T-cell (primary cell): ENCODE measurements at regions not wholly inside any gene's neighbourhood (a gene's known extent, or its start where the extent isn't known, plus 50 kb on each side); places are given as distances from the start of the nearest gene placed in this dataset.

Experiments used
- ATAC-seq, 4 experiments: fragments of 200-7000 bp in 3 of 4; fragments of 150-1000 bp in 1 of 4; cut with Tn5 transposase; replicated peaks in 1 of 4; 1 replicate in 3 of 4; 2 replicates in 1 of 4; pipeline ENCODE4 v1.10.0; 2021; ENCODE audit warnings: moderate library complexity in 3 of 4, mild to moderate bottlenecking in 2 of 4, moderate number of reproducible peaks in 1 of 4
- CTCF ChIA-PET, 2 donors: fragments of 300-600 bp; sonication (Branson Sonifier 250); formaldehyde crosslinking; loops; one replicate each; lab custom pipeline; 2022; ENCODE audit warnings: antibody characterized with exemption in 2 of 2; lab: Charles Lee
- POLR2A ChIA-PET, 2 donors: fragments of 300-600 bp; sonication (Branson Sonifier 250); formaldehyde crosslinking; loops; one replicate each; lab custom pipeline; 2022; ENCODE audit warnings: antibody characterized with exemption in 2 of 2; lab: Charles Lee
- DNase-seq, 35 experiments: peaks; one replicate each; pipeline versions ENCODE4 v3.0.0 to v3.0.0-alpha.2; 2013 to 2023
- H3K27ac ChIP-seq: one replicate; pipeline ENCODE4 v1.5.1; 2013; ENCODE audit warnings: low read length
- H3K27me3 ChIP-seq, 2 experiments: replicated peaks in 1 of 2; 1 replicate in 1 of 2; 2 replicates in 1 of 2; pipeline versions ENCODE4 v1.6.1 to v1.7.0; 2013; ENCODE audit warnings: low read length in 1 of 2, mixed read lengths in 1 of 2; ENCODE audit not compliant: control insufficient read depth in 2 of 2, insufficient read depth in 2 of 2; ENCODE audit errors: extremely low read depth in 1 of 2
- H3K36me3 ChIP-seq, 2 donors: 1 replicate in 1 of 2; 2 replicates in 1 of 2; pipeline versions ENCODE4 v1.6.1 to v1.7.0; 2013; ENCODE audit warnings: low read length in 1 of 2; ENCODE audit not compliant: control insufficient read depth in 2 of 2, insufficient read depth in 1 of 2; ENCODE audit errors: extremely low read depth in 1 of 2
- H3K4me1 ChIP-seq, 2 experiments: 1 replicate in 1 of 2; 2 replicates in 1 of 2; pipeline versions ENCODE4 v1.6.1 to v1.7.0; 2013; ENCODE audit warnings: low read length in 2 of 2, mixed read lengths in 1 of 2; ENCODE audit not compliant: insufficient read depth in 2 of 2, control insufficient read depth in 1 of 2; ENCODE audit errors: extremely low read depth in 1 of 2
- H3K4me3 ChIP-seq, 2 donors: 1 replicate in 1 of 2; 2 replicates in 1 of 2; pipeline versions ENCODE4 v1.5.1 to v1.7.0; 2013; ENCODE audit warnings: mild to moderate bottlenecking in 2 of 2, low read length in 1 of 2, moderate library complexity in 1 of 2; ENCODE audit not compliant: control insufficient read depth in 1 of 2; ENCODE audit errors: extremely low read depth in 1 of 2
- H3K9me3 ChIP-seq: 2 replicates; pipeline ENCODE4 v1.7.0; 2013
- H3K27ac Mint-ChIP-seq, 2 donors: one replicate each; pipeline ENCODE4 v1.8.0; 2020 to 2021; ENCODE audit warnings: mild to moderate bottlenecking in 2 of 2, mixed read lengths in 2 of 2
- H3K27me3 Mint-ChIP-seq, 2 donors: one replicate each; pipeline ENCODE4 v1.8.0; 2021 to 2022; ENCODE audit warnings: mixed read lengths in 2 of 2
- H3K36me3 Mint-ChIP-seq: one replicate; pipeline ENCODE4 v1.8.0; 2021; ENCODE audit warnings: mixed read lengths
- H3K4me1 Mint-ChIP-seq, 3 donors: one replicate each; pipeline ENCODE4 v1.8.0; 2020 to 2022; ENCODE audit warnings: mixed read lengths in 3 of 3, mild to moderate bottlenecking in 1 of 3
- H3K4me3 Mint-ChIP-seq, 3 donors: one replicate each; pipeline ENCODE4 v1.8.0; 2020 to 2022; ENCODE audit warnings: mild to moderate bottlenecking in 3 of 3, mixed read lengths in 3 of 3, moderate library complexity in 3 of 3
- H3K9me3 Mint-ChIP-seq, 3 donors: one replicate each; pipeline ENCODE4 v1.8.0; 2020 to 2022; ENCODE audit warnings: mixed read lengths in 3 of 3
- WGBS: methylation state at CpG from one replicate; pipeline ENCODE4 v1.1.5; 2013; ENCODE audit warnings: missing lambda C conversion rate; ENCODE audit not compliant: insufficient coverage; 5-methylcytosine and 5-hydroxymethylcytosine counted together

DNA sequence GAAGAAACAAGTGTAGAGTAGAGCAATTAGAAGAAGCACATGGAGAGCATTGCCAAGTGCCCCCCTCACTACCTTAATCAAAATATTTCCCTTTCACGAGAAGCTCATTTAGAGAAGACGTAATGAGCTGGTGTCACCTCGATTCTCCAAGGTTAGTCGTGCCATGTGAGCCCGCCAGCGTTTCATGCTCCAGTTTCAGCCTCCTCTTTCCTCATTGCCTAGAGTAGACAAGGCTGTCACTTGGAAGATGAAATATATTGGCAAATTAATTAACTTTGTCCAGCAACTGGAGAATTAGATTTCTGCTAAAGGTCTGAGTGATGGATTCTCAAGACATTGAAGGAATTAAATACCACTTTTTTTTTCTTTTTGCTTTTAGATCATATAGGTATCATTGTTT is 399.6 kb downstream of the TUSC7 start:
- 86% methylated on average over 5 of the region's 6 CpGs for WGBS
- no peaks in the 10 kb centered on the region for H3K27me3 ChIP-seq
- CTCF ChIA-PET, result no interaction called here
- Mint-ChIP-seq H3K4me3 (no peak overlapping the region), H3K27ac (no peak overlapping the region), H3K4me1 (no peaks in the 10 kb centered on the region), H3K9me3 (peaks cover 0 to 16% (median 8%) of the 10 kb centered on the region in 3 donors), H3K27me3 (no peaks in the 10 kb centered on the region), H3K36me3 (no peaks in the 10 kb centered on the region)
- no peaks in the 10 kb centered on the region for H3K36me3 ChIP-seq
- DNase-seq, result no peak
- no peak overlapping the region for H3K27ac ChIP-seq
- H3K9me3 ChIP-seq, result no peaks in the 10 kb centered on the region
- POLR2A ChIA-PET, result interaction anchor here in 1 of 2 donors (0.6 kb wide), 1 partner anchor 9 kb away, joined by 13 read pairs; no protein-coding TSS in a partner anchor
- no peak overlapping the region for H3K4me3 ChIP-seq
- no peaks in the 10 kb centered on the region for H3K4me1 ChIP-seq
- no peak for ATAC-seq

DNA sequence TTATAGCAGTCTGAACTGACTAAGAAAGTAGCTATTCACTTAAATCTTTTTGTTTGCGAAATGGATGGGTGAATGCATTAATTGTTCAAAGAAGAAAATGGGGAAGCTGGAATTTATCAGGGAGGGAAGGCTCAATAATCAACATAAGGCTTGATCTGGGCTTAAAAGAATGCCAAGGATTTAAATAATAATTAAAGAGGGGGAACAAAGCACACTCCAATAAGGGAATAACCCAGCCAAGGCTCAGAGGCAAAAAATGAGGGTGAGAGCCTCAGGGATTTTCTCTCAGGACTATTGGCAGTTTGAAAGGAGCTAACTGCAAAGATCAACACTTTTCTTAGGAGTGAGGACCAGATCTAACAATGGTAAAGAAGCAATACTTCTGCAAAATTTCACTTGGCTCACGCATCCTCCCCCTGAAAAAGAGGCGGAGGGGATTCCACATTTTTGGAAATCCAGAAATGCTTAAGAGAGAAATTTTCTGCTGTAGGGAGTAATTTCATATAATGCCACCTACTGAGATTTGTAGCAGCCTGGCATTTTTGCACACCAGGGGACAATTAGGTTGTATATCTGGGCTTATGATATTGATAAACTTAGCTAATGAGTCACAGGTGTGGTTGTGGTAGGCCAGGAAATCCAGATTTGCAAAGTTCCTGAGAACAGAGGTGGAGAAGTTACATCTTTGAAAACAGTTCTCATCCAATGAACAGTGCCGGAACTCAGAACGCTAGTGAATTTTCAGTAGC is 405.1 kb downstream of the TUSC7 start:
- ChIA-PET CTCF (no interaction called here), POLR2A (no interaction called here)
- Histone ChIP-seq H3K36me3 (no peaks in the 10 kb centered on the region), H3K4me3 (no peak overlapping the region), H3K4me1 (no peaks in the 10 kb centered on the region), H3K27me3 (no peaks in the 10 kb centered on the region), H3K27ac (no peak overlapping the region), H3K9me3 (no peaks in the 10 kb centered on the region)
- Mint-ChIP-seq H3K27me3 (no peaks in the 10 kb centered on the region), H3K4me3 (no peak overlapping the region), H3K36me3 (no peaks in the 10 kb centered on the region), H3K27ac (no peak overlapping the region), H3K4me1 (no peaks in the 10 kb centered on the region), H3K9me3 (peaks cover 1 to 7% (median 5%) of the 10 kb centered on the region in 3 donors)
- 100% methylated on average over 2 of the region's 5 CpGs for WGBS
- no peak for DNase-seq
- no peak for ATAC-seq

GRCh38 chr3:117117188-117117936 is 407.8 kb downstream of the TUSC7 start:
- Histone ChIP-seq H3K27ac (no peak overlapping the region), H3K4me3 (no peak overlapping the region), H3K36me3 (no peaks in the 10 kb centered on the region), H3K4me1 (no peaks in the 10 kb centered on the region), H3K9me3 (no peaks in the 10 kb centered on the region), H3K27me3 (no peaks in the 10 kb centered on the region)
- no peaks in the 10 kb centered on the region for H3K27me3 Mint-ChIP-seq
- peaks cover 3 to 8% (median 7%) of the 10 kb centered on the region in 3 donors for H3K9me3 Mint-ChIP-seq
- no peak overlapping the region for H3K4me3 Mint-ChIP-seq
- ChIA-PET POLR2A (no interaction called here), CTCF (no interaction called here)
- H3K27ac Mint-ChIP-seq, result no peak overlapping the region
- no peaks in the 10 kb centered on the region for H3K36me3 Mint-ChIP-seq
- ATAC-seq (no peak), DNase-seq (no peak)
- no CpG with 5 or more reads among the region's 2 CpGs for WGBS
- no peaks in the 10 kb centered on the region for H3K4me1 Mint-ChIP-seq

DNA sequence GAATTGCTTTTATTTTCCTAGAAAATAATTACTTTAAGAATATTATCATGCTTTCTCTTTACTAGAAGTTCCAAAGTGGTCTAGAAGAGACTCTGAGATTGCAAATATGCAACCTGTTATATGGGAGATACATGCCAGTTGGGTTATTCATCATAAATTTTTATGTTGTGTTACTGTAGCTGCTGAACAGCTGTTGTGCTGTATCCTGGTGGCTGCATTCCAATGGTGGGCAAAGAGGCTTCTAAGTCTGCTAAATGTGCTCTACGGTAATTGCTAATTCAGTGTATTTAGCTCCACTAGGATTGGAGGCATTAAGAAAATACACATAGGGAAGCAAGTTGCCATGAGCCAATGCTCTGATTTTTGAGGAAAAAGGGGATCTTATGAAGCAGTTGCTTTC is 409.0 kb downstream of the TUSC7 start:
- WGBS, result 83% methylated on average over 1 of the region's 1 CpG
- H3K27ac Mint-ChIP-seq, result no peak overlapping the region
- H3K9me3 Mint-ChIP-seq, result peaks cover 3 to 4% (median 3%) of the 10 kb centered on the region in 3 donors
- H3K4me3 ChIP-seq, result no peak overlapping the region
- ChIA-PET POLR2A (no interaction called here), CTCF (no interaction called here)
- no peaks in the 10 kb centered on the region for H3K27me3 Mint-ChIP-seq
- ATAC-seq (no peak), DNase-seq (no peak)
- no peaks in the 10 kb centered on the region for H3K4me1 Mint-ChIP-seq
- no peak overlapping the region for H3K27ac ChIP-seq
- no peaks in the 10 kb centered on the region for H3K9me3 ChIP-seq
- no peaks in the 10 kb centered on the region for H3K36me3 Mint-ChIP-seq
- no peaks in the 10 kb centered on the region for H3K27me3 ChIP-seq
- no peak overlapping the region for H3K4me3 Mint-ChIP-seq
- H3K36me3 ChIP-seq, result no peaks in the 10 kb centered on the region
- H3K4me1 ChIP-seq, result no peaks in the 10 kb centered on the region

GRCh38 chr3:117120014-117120413 is 410.4 kb downstream of the TUSC7 start:
- ChIA-PET CTCF (no interaction called here), POLR2A (no interaction called here)
- H3K4me1 Mint-ChIP-seq, result no peaks in the 10 kb centered on the region
- no peaks in the 10 kb centered on the region for H3K27me3 Mint-ChIP-seq
- Histone ChIP-seq H3K27ac (no peak overlapping the region), H3K36me3 (no peaks in the 10 kb centered on the region), H3K4me3 (no peak overlapping the region), H3K9me3 (no peaks in the 10 kb centered on the region), H3K27me3 (no peaks in the 10 kb centered on the region), H3K4me1 (no peaks in the 10 kb centered on the region)
- no peak for DNase-seq
- WGBS, result 93% methylated on average over 1 of the region's 1 CpG
- H3K36me3 Mint-ChIP-seq, result no peaks in the 10 kb centered on the region
- H3K27ac Mint-ChIP-seq, result no peak overlapping the region
- no peak for ATAC-seq
- no peak overlapping the region for H3K4me3 Mint-ChIP-seq
- peaks cover 3 to 4% (median 3%) of the 10 kb centered on the region in 3 donors for H3K9me3 Mint-ChIP-seq

- Mint-ChIP-seq H3K9me3 (peaks cover 3 to 10% (median 8%) of the 10 kb centered on the region in 3 donors), H3K27me3 (no peaks in the 10 kb centered on the region), H3K27ac (no peak overlapping the region), H3K4me1 (no peaks in the 10 kb centered on the region), H3K36me3 (no peaks in the 10 kb centered on the region), H3K4me3 (no peak overlapping the region)
- Histone ChIP-seq H3K9me3 (no peaks in the 10 kb centered on the region), H3K27me3 (no peaks in the 10 kb centered on the region), H3K27ac (no peak overlapping the region), H3K4me1 (no peaks in the 10 kb centered on the region), H3K36me3 (no peaks in the 10 kb centered on the region), H3K4me3 (no peak overlapping the region)
- ChIA-PET POLR2A (no interaction called here), CTCF (no interaction called here)
- ATAC-seq (no peak), DNase-seq (no peak)
- no CpG with 5 or more reads among the region's 1 CpG for WGBS
Measured at GRCh38 chr3:117122609-117123008, 413.0 kb downstream of the TUSC7 start.
